ENCODE measurements at regions not wholly inside any gene's neighbourhood (a gene's known extent, or its start where the extent isn't known, plus 50 kb on each side); places are given as distances from the start of the nearest gene placed in this dataset.

GRCh38 chr5:124253203-124253810, 493.1 kb downstream of the ZNF608 start:
- DNase-seq, result no peak

- no peak for DNase-seq
These were observed 493.7 kb downstream of the ZNF608 start for GRCh38 chr5:124252747-124253146.

GRCh38 chr5:124252191-124252638, 494.2 kb downstream of the ZNF608 start:
- peak; percentile 7 for DNase-seq

GRCh38 chr5:124245276-124245675, 501.2 kb downstream of the ZNF608 start:
- DNase-seq, result no peak

DNA sequence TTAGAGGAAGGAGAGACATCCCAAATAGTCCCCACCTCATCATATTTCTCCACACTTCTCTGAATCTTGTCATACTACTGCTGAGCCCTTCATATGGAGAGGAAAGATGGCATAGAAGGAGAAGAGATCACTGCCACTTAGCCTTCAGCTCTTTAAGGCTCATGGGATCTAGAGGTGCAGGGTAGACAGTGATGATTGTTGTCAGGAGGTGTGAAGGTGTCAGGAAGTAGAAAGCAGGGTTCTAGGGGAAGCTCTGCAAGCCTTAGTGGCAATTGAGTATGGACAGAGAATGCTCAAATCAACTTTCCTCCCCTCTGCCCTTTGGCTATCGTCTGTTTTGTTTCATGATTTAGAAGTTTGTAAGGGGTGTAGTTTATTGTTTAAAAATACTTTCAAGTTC, 505.7 kb downstream of the ZNF608 start:
- no peak for DNase-seq

DNA sequence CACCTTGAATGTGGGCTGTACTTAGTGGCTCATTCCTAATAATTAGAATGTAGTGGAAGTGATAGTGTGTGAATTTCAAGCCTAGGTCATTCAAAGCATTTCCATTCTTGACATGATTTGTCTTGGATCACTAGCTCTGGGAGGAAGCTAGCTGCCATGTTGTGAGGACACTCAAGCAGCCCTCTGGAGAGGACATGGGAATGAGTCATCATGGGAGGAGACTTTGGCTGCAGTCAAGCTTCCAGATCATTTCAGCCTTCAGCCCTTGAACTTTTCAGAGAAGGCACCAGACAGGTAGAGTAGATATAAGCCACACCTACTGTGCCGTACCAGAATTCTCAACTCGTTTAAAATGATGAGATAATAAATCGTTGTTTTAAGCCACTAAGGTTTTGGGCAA, 506.9 kb downstream of the ZNF608 start:
- no peak for DNase-seq

- DNase-seq, result no peak
These were observed 508.1 kb downstream of the ZNF608 start for GRCh38 chr5:124238350-124238749.

- DNase-seq, result no peak
These were observed 509.2 kb downstream of the ZNF608 start for GRCh38 chr5:124237206-124237695.

DNA sequence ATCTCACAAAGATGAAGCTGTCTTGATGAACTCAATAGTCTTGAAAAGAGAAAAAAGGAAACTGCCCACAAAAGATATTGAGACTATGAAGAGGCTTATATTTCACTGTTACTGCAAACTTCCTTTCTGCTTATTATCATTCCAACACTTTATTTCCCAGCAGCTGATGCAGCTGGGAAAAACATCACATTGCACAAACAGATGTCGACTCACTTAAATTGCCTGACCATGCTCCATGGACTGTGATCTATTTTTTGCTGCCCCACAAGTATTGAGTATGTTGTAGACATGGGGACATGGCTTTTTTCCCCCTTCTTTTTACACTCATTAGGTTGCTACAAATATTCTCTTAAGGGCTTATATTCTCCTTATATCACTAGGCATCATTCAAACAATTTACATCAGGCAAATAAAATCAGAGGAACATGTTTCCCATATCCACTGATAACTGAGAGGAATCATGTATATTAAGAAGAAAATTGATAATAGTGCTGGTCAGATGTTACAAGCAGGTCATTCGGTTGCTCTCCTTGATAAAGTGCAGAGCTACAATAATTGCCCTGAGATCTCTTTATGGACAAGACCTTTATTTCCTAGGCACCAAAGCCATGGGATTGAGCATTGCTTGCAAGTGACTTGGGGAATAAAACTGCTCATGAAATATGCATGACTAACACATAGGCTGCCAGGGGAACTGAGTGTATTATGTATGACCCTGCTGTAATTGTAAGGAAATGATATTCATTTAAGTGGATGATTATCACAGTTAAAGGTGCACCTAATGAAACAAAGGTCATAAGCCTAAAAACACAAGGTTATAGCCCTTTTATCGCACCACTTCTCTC, 509.9 kb downstream of the ZNF608 start:
- DNase-seq, result no peak

DNA sequence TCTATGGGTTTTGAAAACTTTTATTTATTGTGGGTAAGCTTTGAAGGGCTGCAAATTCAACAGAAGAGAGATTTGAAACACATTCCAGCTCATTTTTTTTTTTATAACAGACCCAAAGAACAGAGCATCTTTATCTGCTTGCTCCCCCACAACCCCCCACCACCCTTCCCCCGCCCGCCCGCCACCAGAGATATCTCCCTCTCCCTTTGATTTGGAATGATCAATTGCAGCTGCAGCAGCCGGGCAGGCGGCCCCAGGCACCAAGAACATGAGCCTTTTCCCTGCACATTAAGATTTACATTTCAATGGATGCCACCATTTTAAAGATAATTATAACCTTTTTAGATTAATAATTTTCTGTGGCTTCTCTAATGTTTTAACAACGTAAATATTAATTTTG, 510.9 kb downstream of the ZNF608 start:
- no peak for DNase-seq

DNA sequence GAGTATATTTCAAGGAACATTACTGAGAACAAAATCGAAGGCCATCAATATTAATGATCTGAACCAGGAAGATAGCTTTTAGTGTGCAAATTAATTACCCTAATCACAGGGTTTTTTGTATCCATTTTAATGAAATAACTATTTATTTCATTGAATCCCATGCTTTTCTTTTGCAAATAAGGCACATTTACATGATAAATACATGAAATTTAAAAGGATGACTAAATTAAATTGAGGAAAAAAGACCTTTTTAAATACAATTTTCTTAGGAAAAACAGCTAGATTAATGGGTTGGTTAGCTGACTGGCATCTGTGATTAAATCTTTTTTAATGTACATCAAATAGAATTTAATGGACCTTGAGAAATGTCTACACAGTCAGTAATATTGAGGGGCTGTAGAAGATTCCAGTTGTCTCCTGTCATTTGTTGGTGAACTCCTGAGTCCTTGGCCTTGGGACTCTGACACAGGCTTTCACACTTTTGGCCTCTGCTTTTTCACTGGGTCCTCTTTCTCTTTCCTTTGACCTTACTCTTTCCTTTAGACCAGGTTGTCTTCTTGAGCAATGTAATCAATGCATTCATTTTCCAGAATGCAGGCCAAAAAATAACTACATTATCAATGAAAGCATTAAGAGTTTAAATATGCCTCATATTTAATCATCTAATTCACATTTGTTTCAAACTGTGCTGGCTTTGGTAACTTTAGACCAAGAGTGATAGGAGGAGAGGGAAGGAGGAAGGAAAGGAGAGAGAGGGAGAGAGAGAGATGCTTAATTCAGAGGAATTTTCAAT, 511.5 kb downstream of the ZNF608 start:
- DNase-seq, result no peak

DNA sequence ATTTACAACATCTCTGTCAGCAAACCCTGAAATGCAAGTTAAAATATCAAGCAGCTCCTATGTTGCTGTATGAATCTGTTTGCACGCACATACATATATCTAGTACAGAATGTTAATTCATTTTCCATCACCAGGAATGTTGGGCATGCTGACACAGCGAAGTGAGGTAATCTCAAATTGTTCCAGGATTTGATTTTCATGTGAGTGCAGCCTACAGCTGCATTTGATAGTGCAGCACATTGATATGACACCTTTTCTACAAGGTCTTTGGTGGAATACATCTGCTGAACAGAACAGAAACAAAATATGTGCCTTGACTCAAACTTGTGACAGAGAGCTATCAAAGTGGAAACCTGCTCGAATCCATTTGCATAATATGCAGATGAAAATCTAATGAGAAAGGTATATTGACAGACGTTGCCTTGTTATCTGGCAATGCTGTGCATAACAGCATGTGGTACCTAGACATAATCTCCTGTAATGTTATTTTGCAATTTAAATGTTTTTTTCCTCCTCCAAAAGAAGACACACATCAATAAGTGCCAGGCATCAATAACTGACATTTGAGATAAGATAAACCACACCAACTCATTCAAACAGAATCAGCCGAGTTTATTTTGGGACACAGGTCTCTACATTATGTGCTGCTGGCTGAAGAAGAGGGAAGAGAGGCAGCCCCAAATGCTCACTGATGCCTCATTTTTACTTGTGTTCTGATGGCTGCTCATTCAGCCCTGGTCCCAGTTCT, 512.2 kb downstream of the ZNF608 start:
- DNase-seq, result no peak

DNA sequence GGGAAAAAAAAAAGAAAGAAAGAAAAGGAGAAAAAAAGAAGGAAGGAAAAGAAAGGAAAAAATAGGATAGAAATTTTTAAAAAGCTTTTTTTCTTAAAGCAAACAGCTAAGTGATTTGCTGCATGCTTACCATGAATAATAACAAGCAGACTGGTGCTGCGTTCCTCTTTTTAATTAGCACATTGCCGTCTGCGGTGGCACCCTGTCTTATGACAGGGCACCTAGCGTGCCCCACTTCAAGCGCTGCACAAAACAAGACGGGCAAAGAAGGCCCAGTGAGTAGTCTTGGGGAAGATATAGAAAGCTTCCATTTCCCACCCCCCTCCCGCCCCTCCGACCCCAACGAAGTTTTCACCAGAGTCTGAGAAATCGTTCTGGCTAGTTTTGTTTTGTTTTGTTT, 513.9 kb downstream of the ZNF608 start:
- DNase-seq, result no peak

DNA sequence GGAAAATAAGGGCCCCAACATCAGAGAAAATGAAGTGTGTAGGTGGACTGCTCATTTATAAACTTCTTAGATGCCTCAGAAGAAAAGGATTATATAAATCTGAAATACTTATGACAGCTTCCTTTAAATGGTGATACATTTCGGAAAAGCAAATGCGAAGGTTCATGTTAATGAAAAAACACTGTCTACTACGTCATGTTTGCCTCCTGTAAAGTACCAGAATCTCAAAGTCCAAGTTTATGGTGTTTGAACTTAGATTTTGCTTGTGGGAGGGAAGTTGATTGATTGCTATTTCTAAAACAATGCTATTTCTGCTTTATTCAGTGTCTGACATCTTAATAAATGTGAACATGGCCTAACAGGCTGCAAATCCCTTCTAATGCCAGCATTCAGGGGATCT, 514.6 kb downstream of the ZNF608 start:
- no peak for DNase-seq

DNA sequence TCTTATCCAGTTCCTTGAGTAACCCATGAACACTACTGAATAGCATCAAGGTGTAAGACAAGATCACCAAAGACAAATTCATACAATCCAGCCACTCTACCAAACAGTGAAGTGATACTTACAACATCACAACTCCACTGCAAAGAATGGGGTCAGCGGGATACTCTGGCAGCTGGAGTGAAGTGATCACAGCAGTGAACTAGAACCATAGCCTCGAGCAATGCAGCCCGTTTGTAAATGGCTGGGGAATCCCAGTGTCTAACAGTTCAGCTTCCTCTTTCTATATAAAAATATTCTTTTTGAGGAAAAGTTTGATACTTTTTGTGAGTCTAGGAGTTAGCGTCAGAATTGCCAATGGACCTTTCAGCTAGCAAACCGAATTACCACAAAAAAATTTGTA, 515.2 kb downstream of the ZNF608 start:
- DNase-seq, result no peak

GRCh38 chr5:124230456-124230855, 516.0 kb downstream of the ZNF608 start:
- no peak for DNase-seq

DNA sequence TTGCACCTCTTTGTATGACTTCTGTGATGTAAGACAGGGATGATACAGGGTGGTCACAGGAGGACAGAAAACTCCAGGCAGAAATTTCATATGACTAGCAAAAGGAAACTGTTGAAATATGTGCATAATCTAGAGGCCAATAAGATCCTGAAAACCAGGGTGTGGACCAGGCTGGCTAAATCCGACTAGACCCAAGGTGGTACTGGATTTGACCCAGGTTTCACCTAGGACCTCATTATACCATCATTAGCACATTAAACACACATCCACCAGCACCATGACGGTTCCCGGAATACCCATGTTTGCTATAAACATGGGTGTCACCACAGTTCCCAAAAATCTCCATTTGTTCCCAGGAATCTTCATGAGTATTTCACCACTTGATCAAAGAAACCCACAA, 517.1 kb downstream of the ZNF608 start:
- no peak for DNase-seq

DNA sequence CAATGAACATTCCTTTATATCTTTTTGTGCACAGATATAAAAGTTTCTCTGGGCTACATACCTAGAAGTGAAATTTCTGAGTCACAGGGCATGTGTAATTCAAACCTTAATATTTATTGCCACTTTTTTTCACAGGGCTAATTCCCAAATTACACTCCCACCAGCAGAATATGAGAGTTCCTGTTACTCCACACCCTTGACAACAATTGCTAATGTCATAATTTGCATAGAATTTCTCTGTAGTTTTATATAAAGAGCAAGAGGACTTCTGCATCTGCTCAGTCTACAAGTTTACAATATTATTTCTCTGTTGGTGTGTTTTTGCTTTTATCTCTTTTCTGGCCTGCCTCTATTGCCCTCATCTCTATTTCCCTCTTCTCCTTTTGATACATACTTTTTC, 518.5 kb downstream of the ZNF608 start:
- DNase-seq, result no peak

DNA sequence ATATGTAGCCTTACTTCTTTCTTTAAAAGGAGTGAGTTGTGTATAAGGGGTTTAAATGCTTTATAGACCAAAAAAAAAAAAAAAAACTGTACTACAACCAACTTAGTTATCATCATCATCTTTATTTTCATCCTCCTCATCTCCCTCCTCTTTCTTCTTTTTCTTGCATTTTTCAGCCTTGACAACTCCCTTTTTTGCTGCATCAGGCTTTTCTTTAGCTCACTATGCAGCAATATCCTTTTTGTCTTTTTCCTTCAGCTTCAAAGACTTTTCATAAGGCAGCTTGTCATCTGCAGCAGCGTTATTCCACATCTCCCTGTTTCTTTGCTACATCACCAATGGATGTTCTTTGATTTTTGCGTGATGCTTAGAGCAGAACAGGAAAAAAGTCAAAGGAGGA, 526.0 kb downstream of the ZNF608 start:
- DNase-seq, result no peak

DNA sequence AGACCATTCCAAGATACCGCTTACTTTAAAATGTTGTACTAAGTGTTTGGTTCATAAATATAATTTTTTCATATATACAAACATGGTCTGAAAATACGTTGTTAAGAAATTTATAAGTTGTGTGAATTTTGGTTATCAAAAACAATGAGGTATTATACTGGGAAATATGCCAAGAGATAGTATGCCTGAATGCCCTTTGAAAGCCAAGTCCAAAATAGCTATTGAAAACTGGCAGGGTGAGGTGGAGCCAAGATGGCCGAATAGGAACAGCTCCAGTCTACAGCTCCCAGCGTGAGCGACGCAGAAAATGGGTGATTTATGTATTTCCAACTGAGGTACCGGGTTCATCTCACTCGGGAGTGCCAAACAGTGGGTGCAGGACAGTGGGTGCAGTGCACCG, 533.5 kb downstream of the ZNF608 start:
- no peak for DNase-seq

GRCh38 chr5:124210111-124210910, 536.1 kb downstream of the ZNF608 start:
- DNase-seq, result no peak

DNA sequence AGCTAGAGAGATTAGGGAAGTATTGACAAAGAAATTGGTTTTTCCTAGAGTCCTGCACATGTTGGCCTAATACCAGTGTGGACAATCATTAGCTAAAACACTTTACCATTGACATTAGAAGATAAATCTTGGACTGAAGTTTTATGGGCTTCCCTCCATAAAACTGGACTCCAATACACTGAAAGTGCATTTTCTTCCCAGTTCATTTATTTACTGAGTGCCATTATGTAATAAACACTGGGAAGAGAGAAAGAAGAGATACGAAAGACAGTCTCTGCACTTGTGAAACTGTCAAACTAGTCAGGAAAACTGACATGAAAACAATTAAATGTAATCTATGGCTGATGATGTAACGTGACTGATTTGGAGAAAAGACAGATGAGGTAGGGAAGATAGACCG, 539.3 kb downstream of the ZNF608 start:
- no peak for DNase-seq
